ENCODE measurements at regions not wholly inside any gene's neighbourhood (a gene's known extent, or its start where the extent isn't known, plus 50 kb on each side); places are given as distances from the start of the nearest gene placed in this dataset.

DNA sequence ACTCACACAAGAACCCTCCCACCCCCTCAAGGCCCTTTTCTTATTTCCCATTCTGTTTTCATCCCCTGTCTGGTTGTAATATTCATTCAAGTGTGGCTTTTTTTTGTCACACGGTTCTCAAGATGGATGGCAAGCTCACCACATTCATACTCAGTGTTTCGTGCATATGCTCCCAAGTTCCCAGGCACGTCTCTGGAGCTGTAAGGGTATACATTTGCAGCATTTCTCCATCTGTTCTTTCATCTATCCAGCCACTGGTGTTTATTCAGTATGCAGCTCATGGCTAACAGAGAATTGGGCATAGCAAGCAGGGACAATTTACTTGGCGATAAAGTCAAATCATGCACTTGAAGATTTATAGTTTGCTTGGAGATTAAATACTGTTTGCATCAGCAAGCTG, 212.1 kb downstream of the GRIN2B start:
- no peak for DNase-seq
- no peak overlapping the region for H3K4me3 Mint-ChIP-seq
- H3K4me1 Mint-ChIP-seq: no peaks in the 10 kb centered on the region
- H3K27me3 Mint-ChIP-seq: no peaks in the 10 kb centered on the region
- H3K27ac Mint-ChIP-seq: no peak overlapping the region
- no peaks in the 10 kb centered on the region for H3K9me3 Mint-ChIP-seq
- H3K36me3 Mint-ChIP-seq: no peaks in the 10 kb centered on the region
- CTCF ChIA-PET: no interaction called here

DNA sequence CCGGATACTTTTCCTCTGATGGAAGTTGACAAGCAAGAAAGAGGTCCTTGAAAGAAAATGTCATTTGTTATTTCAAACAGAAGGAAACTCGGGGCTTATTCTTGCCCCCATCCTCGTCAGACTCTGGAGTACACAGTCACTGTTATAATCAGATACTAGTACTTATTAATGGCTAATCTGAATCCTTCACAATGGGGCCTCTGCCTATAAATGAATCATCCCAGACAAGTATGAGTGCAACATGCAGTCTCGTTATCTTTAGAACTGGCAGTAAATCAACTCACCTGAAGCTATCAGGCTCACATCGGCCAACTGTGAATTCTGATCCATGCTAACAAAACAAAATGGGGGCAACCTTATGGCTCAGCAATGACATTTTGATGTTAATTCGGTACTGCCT, 216.7 kb downstream of the GRIN2B start:
- H3K4me1 Mint-ChIP-seq: no peaks in the 10 kb centered on the region
- H3K27me3 Mint-ChIP-seq: no peaks in the 10 kb centered on the region
- no peak for DNase-seq
- CTCF ChIA-PET: no interaction called here
- H3K36me3 Mint-ChIP-seq: no peaks in the 10 kb centered on the region
- H3K27ac Mint-ChIP-seq: no peak overlapping the region
- H3K9me3 Mint-ChIP-seq: no peaks in the 10 kb centered on the region
- H3K4me3 Mint-ChIP-seq: no peak overlapping the region

GRCh38 chr12:13749389-13749788, 232.0 kb downstream of the GRIN2B start:
- Mint-ChIP-seq H3K27ac (no peak overlapping the region), H3K36me3 (no peaks in the 10 kb centered on the region), H3K4me3 (no peak overlapping the region), H3K9me3 (no peaks in the 10 kb centered on the region), H3K27me3 (peaks cover 12% of the 10 kb centered on the region), H3K4me1 (no peaks in the 10 kb centered on the region)
- DNase-seq: no peak
- CTCF ChIA-PET: no interaction called here

GRCh38 chr12:13745111-13745860, 236.1 kb downstream of the GRIN2B start:
- Mint-ChIP-seq H3K9me3 (no peaks in the 10 kb centered on the region), H3K4me1 (no peaks in the 10 kb centered on the region), H3K4me3 (no peak overlapping the region), H3K36me3 (no peaks in the 10 kb centered on the region), H3K27me3 (peaks cover 12% of the 10 kb centered on the region), H3K27ac (no peak overlapping the region)
- CTCF ChIA-PET: no interaction called here
- DNase-seq: no peak

GRCh38 chr12:13744561-13744960, 236.8 kb downstream of the GRIN2B start:
- CTCF ChIA-PET: no interaction called here
- peaks cover 8% of the 10 kb centered on the region for H3K27me3 Mint-ChIP-seq
- no peaks in the 10 kb centered on the region for H3K4me1 Mint-ChIP-seq
- DNase-seq: no peak
- no peak overlapping the region for H3K27ac Mint-ChIP-seq
- H3K9me3 Mint-ChIP-seq: no peaks in the 10 kb centered on the region
- no peaks in the 10 kb centered on the region for H3K36me3 Mint-ChIP-seq
- H3K4me3 Mint-ChIP-seq: no peak overlapping the region

DNA sequence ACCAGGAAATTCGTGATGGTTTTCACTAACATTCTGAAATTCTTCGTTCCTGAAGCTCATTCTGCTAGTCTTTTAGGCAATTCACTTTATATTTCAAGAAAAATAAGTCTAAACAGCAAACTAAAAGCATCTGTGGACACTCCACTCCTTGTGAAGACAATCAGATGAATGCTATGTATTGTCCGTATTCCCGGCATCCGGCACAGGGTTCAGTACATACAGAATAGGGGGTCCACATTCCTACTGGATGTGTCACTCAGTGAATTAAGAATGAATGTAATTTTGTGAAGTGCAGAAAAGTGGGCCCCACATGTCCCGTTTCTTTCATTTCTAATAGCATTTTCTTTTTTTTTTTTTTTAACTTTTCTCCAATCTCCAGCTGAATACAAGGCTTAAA, 241.3 kb downstream of the GRIN2B start:
- H3K27ac Mint-ChIP-seq: no peak overlapping the region
- no peaks in the 10 kb centered on the region for H3K36me3 Mint-ChIP-seq
- CTCF ChIA-PET: no interaction called here
- DNase-seq: no peak
- H3K27me3 Mint-ChIP-seq: no peaks in the 10 kb centered on the region
- H3K4me1 Mint-ChIP-seq: no peaks in the 10 kb centered on the region
- H3K9me3 Mint-ChIP-seq: no peaks in the 10 kb centered on the region
- H3K4me3 Mint-ChIP-seq: no peak overlapping the region

GRCh38 chr12:13735734-13736133, 245.7 kb downstream of the GRIN2B start:
- no peaks in the 10 kb centered on the region for H3K27me3 Mint-ChIP-seq
- CTCF ChIA-PET: no interaction called here
- no peaks in the 10 kb centered on the region for H3K9me3 Mint-ChIP-seq
- no peaks in the 10 kb centered on the region for H3K36me3 Mint-ChIP-seq
- H3K27ac Mint-ChIP-seq: no peak overlapping the region
- H3K4me3 Mint-ChIP-seq: no peak overlapping the region
- H3K4me1 Mint-ChIP-seq: no peaks in the 10 kb centered on the region
- no peak for DNase-seq

DNA sequence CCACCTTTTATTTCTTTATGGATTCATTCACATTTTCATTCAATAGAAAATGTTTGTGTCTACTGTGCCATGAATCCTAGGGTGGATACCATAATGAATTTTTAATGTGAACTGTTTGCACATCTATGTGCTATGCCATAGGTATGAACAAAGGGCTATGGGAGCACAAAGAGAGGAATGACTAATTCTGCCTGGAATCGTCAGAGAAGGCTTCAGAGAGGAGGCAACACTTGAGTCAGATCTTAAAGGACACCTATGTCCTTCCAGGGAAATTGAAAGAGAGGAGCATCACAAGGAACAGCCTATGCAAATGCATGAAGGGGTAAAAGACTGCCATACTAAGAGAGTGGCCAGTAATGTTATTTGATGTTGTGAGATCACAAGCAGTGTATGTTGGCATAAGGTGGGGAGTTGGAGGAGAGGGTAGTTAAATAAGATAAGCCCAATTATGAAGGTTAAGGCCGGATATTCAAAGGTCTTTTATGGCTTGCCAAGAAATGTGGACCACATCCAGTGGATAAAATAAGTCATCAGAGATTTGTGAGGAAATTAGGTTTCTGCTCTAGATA, 246.7 kb downstream of the GRIN2B start:
- Mint-ChIP-seq H3K4me1 (no peaks in the 10 kb centered on the region), H3K36me3 (no peaks in the 10 kb centered on the region), H3K27ac (no peak overlapping the region), H3K4me3 (no peak overlapping the region), H3K27me3 (no peaks in the 10 kb centered on the region), H3K9me3 (no peaks in the 10 kb centered on the region)
- DNase-seq: no peak
- CTCF ChIA-PET: no interaction called here

- no peak for DNase-seq
- H3K27me3 Mint-ChIP-seq: no peaks in the 10 kb centered on the region
- no peak overlapping the region for H3K27ac Mint-ChIP-seq
- H3K36me3 Mint-ChIP-seq: no peaks in the 10 kb centered on the region
- H3K4me3 Mint-ChIP-seq: no peak overlapping the region
- CTCF ChIA-PET: no interaction called here
- H3K9me3 Mint-ChIP-seq: no peaks in the 10 kb centered on the region
- no peaks in the 10 kb centered on the region for H3K4me1 Mint-ChIP-seq
These were observed 253.7 kb downstream of the GRIN2B start for GRCh38 chr12:13727707-13728195.

DNA sequence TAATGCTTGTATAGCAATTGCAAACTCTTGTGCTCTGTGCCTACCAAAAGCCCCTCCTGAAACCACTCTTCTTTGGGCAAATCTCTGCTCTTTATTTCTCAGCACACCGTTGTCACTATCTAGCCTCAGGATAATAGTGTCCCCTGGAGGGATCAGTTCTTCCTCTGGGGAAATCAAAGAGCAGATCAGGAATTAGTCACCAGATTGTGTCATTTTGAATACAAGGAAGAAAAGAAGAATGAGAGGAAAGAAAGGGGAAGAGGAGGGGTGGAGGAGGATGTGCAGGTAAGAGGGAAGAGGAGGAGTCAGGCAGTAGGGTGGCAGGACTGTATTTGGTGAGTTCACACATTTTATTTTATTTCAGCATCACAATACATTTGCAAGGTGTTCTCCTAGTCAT, 256.4 kb downstream of the GRIN2B start:
- Mint-ChIP-seq H3K27me3 (no peaks in the 10 kb centered on the region), H3K4me1 (no peaks in the 10 kb centered on the region), H3K27ac (no peak overlapping the region), H3K36me3 (no peaks in the 10 kb centered on the region), H3K9me3 (no peaks in the 10 kb centered on the region), H3K4me3 (no peak overlapping the region)
- CTCF ChIA-PET: no interaction called here
- no peak for DNase-seq

GRCh38 chr12:13724136-13724535, 257.3 kb downstream of the GRIN2B start:
- Mint-ChIP-seq H3K27me3 (no peaks in the 10 kb centered on the region), H3K9me3 (no peaks in the 10 kb centered on the region), H3K4me1 (no peaks in the 10 kb centered on the region), H3K36me3 (no peaks in the 10 kb centered on the region), H3K4me3 (no peak overlapping the region), H3K27ac (no peak overlapping the region)
- CTCF ChIA-PET: no interaction called here
- no peak for DNase-seq

GRCh38 chr12:13719986-13720385, 261.4 kb downstream of the GRIN2B start:
- Mint-ChIP-seq H3K4me3 (no peak overlapping the region), H3K27ac (no peak overlapping the region), H3K9me3 (no peaks in the 10 kb centered on the region), H3K36me3 (no peaks in the 10 kb centered on the region), H3K4me1 (no peaks in the 10 kb centered on the region), H3K27me3 (no peaks in the 10 kb centered on the region)
- CTCF ChIA-PET: no interaction called here
- no peak for DNase-seq

DNA sequence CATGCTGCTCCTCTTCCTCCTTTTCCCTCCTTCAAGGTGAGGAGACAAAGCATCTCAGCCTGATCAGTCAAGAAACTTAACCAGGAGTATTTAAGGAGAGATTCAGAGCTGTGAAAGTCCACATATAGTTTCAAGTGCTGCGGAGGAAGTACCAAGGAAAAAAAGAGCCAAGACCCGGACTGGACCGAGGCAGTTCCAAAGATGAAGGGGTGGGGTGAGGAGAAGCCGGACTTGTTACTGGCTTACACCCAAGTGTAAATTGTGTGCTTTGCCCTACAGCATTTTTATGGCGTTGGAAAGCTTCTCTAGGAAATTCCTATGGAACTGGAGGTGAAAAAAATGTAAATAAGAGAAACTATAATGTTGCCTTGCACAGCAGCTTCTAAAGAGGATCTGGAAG, 263.1 kb downstream of the GRIN2B start:
- H3K4me3 Mint-ChIP-seq: no peak overlapping the region
- H3K4me1 Mint-ChIP-seq: no peaks in the 10 kb centered on the region
- DNase-seq: no peak
- H3K27ac Mint-ChIP-seq: no peak overlapping the region
- no peaks in the 10 kb centered on the region for H3K36me3 Mint-ChIP-seq
- no peaks in the 10 kb centered on the region for H3K9me3 Mint-ChIP-seq
- no peaks in the 10 kb centered on the region for H3K27me3 Mint-ChIP-seq
- CTCF ChIA-PET: no interaction called here

DNA sequence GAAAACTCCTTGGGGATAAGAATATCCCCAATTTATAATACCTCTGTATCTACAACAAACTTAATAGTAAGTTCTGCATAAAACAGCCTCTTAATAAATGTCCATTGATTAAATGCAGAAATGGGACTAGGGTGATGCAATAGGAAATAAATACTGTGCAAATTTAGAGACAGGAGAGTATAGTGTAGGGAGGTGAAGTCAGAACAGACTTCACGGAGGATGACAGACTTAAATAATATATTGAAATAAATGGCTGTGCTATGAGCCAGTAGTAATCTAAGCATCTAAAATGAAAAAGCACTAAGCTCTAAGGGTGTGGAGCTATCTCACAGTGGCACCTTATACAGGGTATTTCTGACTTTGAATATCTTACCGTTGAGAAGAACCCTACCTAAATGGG, 265.3 kb downstream of the GRIN2B start:
- Mint-ChIP-seq H3K36me3 (no peaks in the 10 kb centered on the region), H3K4me3 (no peak overlapping the region), H3K9me3 (no peaks in the 10 kb centered on the region), H3K4me1 (no peaks in the 10 kb centered on the region), H3K27me3 (no peaks in the 10 kb centered on the region), H3K27ac (no peak overlapping the region)
- CTCF ChIA-PET: no interaction called here
- DNase-seq: no peak

- no peak for DNase-seq
- no peak overlapping the region for H3K27ac Mint-ChIP-seq
- no peaks in the 10 kb centered on the region for H3K4me1 Mint-ChIP-seq
- no peaks in the 10 kb centered on the region for H3K27me3 Mint-ChIP-seq
- H3K4me3 Mint-ChIP-seq: no peak overlapping the region
- no peaks in the 10 kb centered on the region for H3K36me3 Mint-ChIP-seq
- CTCF ChIA-PET: no interaction called here
- H3K9me3 Mint-ChIP-seq: no peaks in the 10 kb centered on the region
These were observed 267.6 kb downstream of the GRIN2B start for GRCh38 chr12:13713556-13714410.

All from activated naive CD4-positive, alpha-beta T cell treated with anti-CD3 and anti-CD28 coated beads, Interleukin-2, amount 10 ng/mL, durations not matched to agents 7 days and 5 days (primary cell).